CD4-positive, CD25-positive, alpha-beta regulatory T cell (primary cell): ENCODE measurements at regions not wholly inside any gene's neighbourhood (a gene's known extent, or its start where the extent isn't known, plus 50 kb on each side); places are given as distances from the start of the nearest gene placed in this dataset.
"Not testable (repeated sequence)": the region's sequence is repeated elsewhere in the genome, so short reads cannot be mapped to it uniquely, and the experiment has no call there.

Experiments used
- ATAC-seq, 2 donors: fragments of 150-1000 bp; cut with Tn5 transposase; one replicate each; pipeline ENCODE4 v1.10.0; 2021; ENCODE audit warnings: low read depth in 2 of 2, moderate number of reproducible peaks in 2 of 2, moderate library complexity in 1 of 2
- DNase-seq, 3 donors: peaks; one replicate each; pipeline versions ENCODE4 v3.0.0 to v3.0.0-alpha.2; 2012 to 2022; ENCODE audit warnings: mixed read lengths in 1 of 3
- H3K27ac ChIP-seq: one replicate; pipeline ENCODE4 v1.7.0; 2013; ENCODE audit warnings: mild to moderate bottlenecking, low read length; ENCODE audit not compliant: insufficient read depth, poor library complexity, severe bottlenecking
- H3K27me3 ChIP-seq: one replicate; pipeline ENCODE4 v1.7.0; 2013; ENCODE audit warnings: low read length; ENCODE audit not compliant: control insufficient read depth, insufficient read depth
- H3K36me3 ChIP-seq: one replicate; pipeline ENCODE4 v1.7.0; 2013; ENCODE audit warnings: mild to moderate bottlenecking, low read length, moderate library complexity; ENCODE audit not compliant: control insufficient read depth, insufficient read depth
- H3K4me1 ChIP-seq: 2 replicates; pipeline ENCODE4 v1.7.0; 2013; ENCODE audit warnings: mild to moderate bottlenecking, low read length; ENCODE audit not compliant: insufficient read depth, control insufficient read depth, poor library complexity, severe bottlenecking
- H3K4me3 ChIP-seq: one replicate; pipeline ENCODE4 v1.7.0; 2013; ENCODE audit warnings: low read depth, mild to moderate bottlenecking, low read length, moderate library complexity
- H3K9me3 ChIP-seq, 2 experiments: 1 replicate in 1 of 2; 2 replicates in 1 of 2; pipeline ENCODE4 v1.7.0; 2013; ENCODE audit warnings: low read length in 2 of 2, mild to moderate bottlenecking in 1 of 2, moderate library complexity in 1 of 2; ENCODE audit not compliant: control insufficient read depth in 2 of 2
- H3K27ac Mint-ChIP-seq, 3 donors: one replicate each; pipeline ENCODE4 v1.8.0; 2020 to 2022; ENCODE audit warnings: mild to moderate bottlenecking in 3 of 3, mixed read lengths in 3 of 3, moderate library complexity in 2 of 3
- H3K27me3 Mint-ChIP-seq: one replicate; pipeline ENCODE4 v1.8.0; 2022; ENCODE audit warnings: mild to moderate bottlenecking, mixed read lengths
- H3K36me3 Mint-ChIP-seq: one replicate; pipeline ENCODE4 v1.8.0; 2020; ENCODE audit warnings: mixed read lengths
- H3K4me1 Mint-ChIP-seq, 4 donors: one replicate each; pipeline ENCODE4 v1.8.0; 2020 to 2022; ENCODE audit warnings: mixed read lengths in 4 of 4, mild to moderate bottlenecking in 1 of 4
- H3K4me3 Mint-ChIP-seq, 4 donors: one replicate each; pipeline ENCODE4 v1.8.0; 2020 to 2022; ENCODE audit warnings: mild to moderate bottlenecking in 4 of 4, mixed read lengths in 4 of 4, moderate library complexity in 3 of 4
- H3K9me3 Mint-ChIP-seq, 7 donors: one replicate each; pipeline ENCODE4 v1.8.0; 2020 to 2022; ENCODE audit warnings: mixed read lengths in 7 of 7, mild to moderate bottlenecking in 3 of 7, moderate library complexity in 2 of 7

GRCh38 chr4:125181804-125182203 is 133.0 kb upstream of the FAT4 start:
- no peaks in the 10 kb centered on the region for H3K36me3 ChIP-seq
- H3K27ac Mint-ChIP-seq = no peak overlapping the region
- H3K27ac ChIP-seq = no peak overlapping the region
- H3K9me3 Mint-ChIP-seq = peaks cover 0 to 4% (median 0%) of the 10 kb centered on the region in 7 donors
- no peak overlapping the region for H3K4me3 Mint-ChIP-seq
- no peaks in the 10 kb centered on the region for H3K4me1 ChIP-seq
- H3K4me3 ChIP-seq = no peak overlapping the region
- H3K4me1 Mint-ChIP-seq = no peaks in the 10 kb centered on the region
- no peaks in the 10 kb centered on the region for H3K9me3 ChIP-seq
- H3K27me3 Mint-ChIP-seq = no peaks in the 10 kb centered on the region
- no peaks in the 10 kb centered on the region for H3K27me3 ChIP-seq
- no peaks in the 10 kb centered on the region for H3K36me3 Mint-ChIP-seq
- DNase-seq = no peak
- no peak for ATAC-seq

- Mint-ChIP-seq H3K9me3 (peaks cover 0 to 5% (median 3%) of the 10 kb centered on the region in 7 donors), H3K4me3 (no peak overlapping the region), H3K27me3 (no peaks in the 10 kb centered on the region), H3K4me1 (no peaks in the 10 kb centered on the region), H3K36me3 (no peaks in the 10 kb centered on the region), H3K27ac (no peak overlapping the region)
- Histone ChIP-seq H3K9me3 (no peaks in the 10 kb centered on the region), H3K4me1 (no peaks in the 10 kb centered on the region), H3K36me3 (no peaks in the 10 kb centered on the region), H3K27ac (no peak overlapping the region), H3K27me3 (no peaks in the 10 kb centered on the region), H3K4me3 (no peak overlapping the region)
- ATAC-seq (no peak), DNase-seq (no peak)
Measured at GRCh38 chr4:125179727-125180126, 135.0 kb upstream of the FAT4 start.

GRCh38 chr4:125169192-125169591 is 145.6 kb upstream of the FAT4 start:
- H3K9me3 ChIP-seq = no peaks in the 10 kb centered on the region
- Mint-ChIP-seq H3K9me3 (peaks cover 0 to 12% (median 5%) of the 10 kb centered on the region in 7 donors), H3K4me1 (no peaks in the 10 kb centered on the region), H3K4me3 (no peak overlapping the region), H3K27ac (no peak overlapping the region), H3K27me3 (no peaks in the 10 kb centered on the region), H3K36me3 (no peaks in the 10 kb centered on the region)
- H3K4me1 ChIP-seq = no peaks in the 10 kb centered on the region
- ATAC-seq = no peak
- H3K27me3 ChIP-seq = no peaks in the 10 kb centered on the region
- DNase-seq = no peak
- no peaks in the 10 kb centered on the region for H3K36me3 ChIP-seq
- H3K4me3 ChIP-seq = no peak overlapping the region
- H3K27ac ChIP-seq = no peak overlapping the region

- no peaks in the 10 kb centered on the region for H3K4me1 Mint-ChIP-seq
- H3K4me3 Mint-ChIP-seq = no peak overlapping the region
- DNase-seq = no peak
- no peak overlapping the region for H3K4me3 ChIP-seq
- no peaks in the 10 kb centered on the region for H3K9me3 ChIP-seq
- peaks cover 0 to 12% (median 5%) of the 10 kb centered on the region in 7 donors for H3K9me3 Mint-ChIP-seq
- no peaks in the 10 kb centered on the region for H3K4me1 ChIP-seq
- H3K27me3 Mint-ChIP-seq = no peaks in the 10 kb centered on the region
- H3K36me3 ChIP-seq = no peaks in the 10 kb centered on the region
- no peak for ATAC-seq
- H3K27ac ChIP-seq = no peak overlapping the region
- no peak overlapping the region for H3K27ac Mint-ChIP-seq
- no peaks in the 10 kb centered on the region for H3K27me3 ChIP-seq
- H3K36me3 Mint-ChIP-seq = no peaks in the 10 kb centered on the region
Measured at GRCh38 chr4:125168531-125168930, 146.2 kb upstream of the FAT4 start.

GRCh38 chr4:125166012-125166411 is 148.7 kb upstream of the FAT4 start:
- H3K9me3 ChIP-seq = not testable (repeated sequence)

GRCh38 chr4:125159001-125159400 is 155.8 kb upstream of the FAT4 start:
- DNase-seq (no peak), ATAC-seq (no peak)
- H3K27me3 Mint-ChIP-seq = no peaks in the 10 kb centered on the region
- Histone ChIP-seq H3K36me3 (no peaks in the 10 kb centered on the region), H3K27ac (no peak overlapping the region), H3K4me1 (no peaks in the 10 kb centered on the region), H3K9me3 (no peaks in the 10 kb centered on the region), H3K4me3 (no peak overlapping the region), H3K27me3 (no peaks in the 10 kb centered on the region)
- no peak overlapping the region for H3K27ac Mint-ChIP-seq
- no peaks in the 10 kb centered on the region for H3K4me1 Mint-ChIP-seq
- H3K9me3 Mint-ChIP-seq = peaks cover 0 to 19% (median 7%) of the 10 kb centered on the region in 7 donors
- H3K4me3 Mint-ChIP-seq = no peak overlapping the region
- no peaks in the 10 kb centered on the region for H3K36me3 Mint-ChIP-seq

More at GRCh38 chr4:125166012-125166411, 148.7 kb upstream of the FAT4 start:
- H3K9me3 Mint-ChIP-seq = peaks cover 0 to 13% (median 7%) of the 10 kb centered on the region in 7 donors
- H3K27me3 Mint-ChIP-seq, H3K36me3 ChIP-seq, H3K4me3 ChIP-seq, H3K36me3 Mint-ChIP-seq, ATAC-seq, H3K27ac Mint-ChIP-seq, H3K4me1 Mint-ChIP-seq, H3K27me3 ChIP-seq, DNase-seq, H3K27ac ChIP-seq, H3K4me1 ChIP-seq, H3K4me3 Mint-ChIP-seq: not testable (repeated sequence)

- Mint-ChIP-seq H3K4me3 (no peak overlapping the region), H3K9me3 (peaks cover 0 to 17% (median 5%) of the 10 kb centered on the region in 7 donors), H3K4me1 (no peaks in the 10 kb centered on the region), H3K27me3 (no peaks in the 10 kb centered on the region), H3K36me3 (no peaks in the 10 kb centered on the region), H3K27ac (no peak overlapping the region)
- Histone ChIP-seq H3K9me3 (no peaks in the 10 kb centered on the region), H3K27me3 (no peaks in the 10 kb centered on the region), H3K27ac (no peak overlapping the region), H3K36me3 (no peaks in the 10 kb centered on the region), H3K4me3 (no peak overlapping the region), H3K4me1 (no peaks in the 10 kb centered on the region)
- DNase-seq (no peak), ATAC-seq (no peak)
Measured at GRCh38 chr4:125155251-125155650, 159.5 kb upstream of the FAT4 start.

GRCh38 chr4:125140966-125141495 is 173.7 kb upstream of the FAT4 start:
- no peaks in the 10 kb centered on the region for H3K4me1 Mint-ChIP-seq
- no peaks in the 10 kb centered on the region for H3K36me3 Mint-ChIP-seq
- H3K27ac Mint-ChIP-seq = no peak overlapping the region
- no peak for ATAC-seq
- Histone ChIP-seq H3K9me3 (no peaks in the 10 kb centered on the region), H3K4me1 (no peaks in the 10 kb centered on the region), H3K4me3 (no peak overlapping the region), H3K36me3 (no peaks in the 10 kb centered on the region), H3K27ac (no peak overlapping the region), H3K27me3 (no peaks in the 10 kb centered on the region)
- no peak overlapping the region for H3K4me3 Mint-ChIP-seq
- H3K9me3 Mint-ChIP-seq = peaks cover 0 to 4% (median 2%) of the 10 kb centered on the region in 7 donors
- DNase-seq = no peak
- H3K27me3 Mint-ChIP-seq = no peaks in the 10 kb centered on the region
